HG03521 (cell line): ENCODE measurements at regions not wholly inside any gene's neighbourhood (a gene's known extent, or its start where the extent isn't known, plus 50 kb on each side); places are given as distances from the start of the nearest gene placed in this dataset.

Source experiments
- ATAC-seq: cut with Tn5 transposase; IDR thresholded peaks from one replicate; pipeline ENCODE4 v1.9.1; 2021; ENCODE audit warnings: mild to moderate bottlenecking, moderate library complexity; ENCODE audit not compliant: unreplicated experiment

- ATAC-seq, result no peak
These were observed 84.0 kb upstream of the RFX8 start for GRCh38 chr2:101558740-101559525.

GRCh38 chr2:101556033-101556459 is 81.1 kb upstream of the RFX8 start:
- ATAC-seq, result no peak

GRCh38 chr2:101551336-101551888 is 76.5 kb upstream of the RFX8 start:
- no peak for ATAC-seq

GRCh38 chr2:101550555-101550954 is 75.6 kb upstream of the RFX8 start:
- ATAC-seq, result no peak

GRCh38 chr2:101549371-101549770 is 74.5 kb upstream of the RFX8 start:
- no peak for ATAC-seq

- no peak for ATAC-seq
These were observed 71.6 kb upstream of the RFX8 start for GRCh38 chr2:101546376-101547058.

- no peak for ATAC-seq
These were observed 71.0 kb upstream of the RFX8 start for GRCh38 chr2:101545950-101546349.

- ATAC-seq, result no peak
These were observed 65.6 kb upstream of the RFX8 start for GRCh38 chr2:101540518-101540917.

- no peak for ATAC-seq
These were observed 63.2 kb upstream of the RFX8 start for GRCh38 chr2:101538076-101538475.

GRCh38 chr2:101534149-101534611 is 59.3 kb upstream of the RFX8 start:
- ATAC-seq, result no peak

GRCh38 chr2:101533561-101534148 is 58.7 kb upstream of the RFX8 start:
- no peak for ATAC-seq

GRCh38 chr2:101528501-101528900 is 53.6 kb upstream of the RFX8 start:
- ATAC-seq, result no peak

GRCh38 chr2:101524806-101525430 is 50.0 kb upstream of the RFX8 start:
- no peak for ATAC-seq
